HG03039 (cell line): ENCODE measurements at regions not wholly inside any gene's neighbourhood (a gene's known extent, or its start where the extent isn't known, plus 50 kb on each side); places are given as distances from the start of the nearest gene placed in this dataset.
"Not testable (repeated sequence)": the region's sequence is repeated elsewhere in the genome, so short reads cannot be mapped to it uniquely, and the experiment has no call there.

Experiments
- ATAC-seq: cut with Tn5 transposase; IDR thresholded peaks from one replicate; pipeline ENCODE4 v1.9.1; 2021; ENCODE audit warnings: mild to moderate bottlenecking, moderate library complexity; ENCODE audit not compliant: unreplicated experiment

DNA sequence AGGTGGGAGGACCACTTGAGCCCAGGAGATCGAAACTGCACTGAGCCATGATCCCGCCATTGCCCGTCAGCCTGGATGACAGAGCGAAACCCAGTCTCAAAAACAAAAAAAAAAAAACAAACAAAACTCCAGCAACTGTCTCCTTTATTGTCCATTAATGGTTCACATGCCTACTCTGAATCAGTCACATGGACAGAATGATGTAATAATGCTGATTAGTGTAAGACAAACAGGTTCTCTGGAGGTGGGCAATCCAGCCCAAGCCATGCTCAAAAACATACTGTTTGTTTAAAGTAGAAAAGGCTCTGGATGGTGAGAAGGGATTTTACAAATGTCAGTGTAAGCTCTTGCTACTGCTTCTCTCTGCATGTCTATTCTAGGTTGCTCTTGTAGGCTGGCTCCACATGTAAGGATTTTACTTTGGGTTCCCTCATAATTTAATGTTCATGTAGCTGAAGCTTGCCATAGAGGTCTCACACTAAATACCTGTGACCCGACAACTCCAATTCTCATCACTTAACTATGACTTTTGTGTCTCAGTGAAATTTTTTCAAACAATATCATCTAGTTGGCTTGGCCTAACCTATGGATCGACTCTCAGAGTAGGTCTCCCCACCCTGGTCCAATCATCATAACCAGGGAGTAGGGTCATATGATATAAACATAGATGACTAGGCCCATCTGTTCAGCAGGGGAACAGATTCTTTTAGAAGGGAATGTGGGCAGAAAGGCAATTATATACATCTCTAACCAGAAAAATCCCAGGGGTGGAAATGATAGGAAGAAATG, 83.9 kb upstream of the SLC39A10 start:
- no peak for ATAC-seq

DNA sequence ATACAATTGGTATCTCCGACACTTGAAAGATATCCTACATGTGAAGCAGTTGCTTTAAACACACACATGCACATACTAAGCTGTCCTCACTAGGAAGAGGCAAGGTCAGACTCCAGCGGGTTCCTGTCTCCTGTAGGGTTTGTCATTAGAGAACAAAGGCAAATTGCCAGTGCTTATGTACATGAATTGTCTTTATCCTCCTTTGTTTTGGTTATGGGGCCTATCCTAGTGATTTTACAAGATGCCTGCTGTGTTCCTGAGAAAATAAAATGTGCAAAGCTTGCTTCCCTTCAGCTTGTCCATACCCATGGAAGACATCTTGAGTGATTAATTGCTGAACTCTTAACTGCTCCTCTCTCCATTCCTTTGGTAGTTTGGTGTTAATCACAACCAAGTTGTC, 86.7 kb upstream of the SLC39A10 start:
- no peak for ATAC-seq

DNA sequence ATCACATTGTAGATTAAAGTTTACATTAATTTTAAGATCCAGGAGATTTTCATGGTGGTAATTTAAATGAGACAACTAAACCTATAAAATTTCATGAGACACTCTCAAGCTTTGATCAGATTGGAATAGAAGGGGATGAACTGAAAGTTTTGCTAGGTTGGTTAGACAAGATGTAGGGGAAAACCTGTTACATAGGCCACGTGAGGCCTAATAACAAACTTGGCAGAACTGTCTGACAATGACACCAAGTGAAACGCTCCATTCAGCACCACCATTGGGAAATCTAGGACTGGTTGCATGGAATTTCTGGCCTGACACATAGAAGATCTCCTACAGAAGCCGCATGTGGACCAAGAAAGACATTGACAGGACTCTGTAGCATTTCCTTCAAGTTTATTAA, 87.8 kb upstream of the SLC39A10 start:
- no peak for ATAC-seq

DNA sequence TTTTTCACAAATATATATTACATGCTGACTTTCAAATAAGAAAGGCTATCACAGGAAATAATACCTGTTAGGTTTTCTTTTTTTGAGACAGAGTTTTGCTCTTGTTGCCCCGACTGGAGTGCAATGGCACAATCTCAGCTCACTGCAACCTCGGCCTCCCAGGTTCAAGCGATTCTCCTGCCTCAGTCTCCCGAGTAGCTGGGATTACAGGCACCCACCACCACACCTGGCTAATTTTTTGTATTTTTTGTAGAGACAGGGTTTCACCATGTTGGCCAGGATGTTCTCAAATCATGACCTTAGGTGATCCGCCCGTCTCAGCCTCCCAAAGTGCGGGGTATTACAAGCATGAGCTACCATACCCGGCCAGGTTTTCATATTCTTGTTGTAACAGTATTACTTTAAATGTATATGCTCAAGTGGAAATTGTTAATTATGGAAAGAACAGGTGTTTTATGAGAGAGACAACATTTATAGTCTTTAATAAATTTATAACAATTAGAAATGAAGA, 92.3 kb upstream of the SLC39A10 start:
- ATAC-seq = not testable (repeated sequence)

DNA sequence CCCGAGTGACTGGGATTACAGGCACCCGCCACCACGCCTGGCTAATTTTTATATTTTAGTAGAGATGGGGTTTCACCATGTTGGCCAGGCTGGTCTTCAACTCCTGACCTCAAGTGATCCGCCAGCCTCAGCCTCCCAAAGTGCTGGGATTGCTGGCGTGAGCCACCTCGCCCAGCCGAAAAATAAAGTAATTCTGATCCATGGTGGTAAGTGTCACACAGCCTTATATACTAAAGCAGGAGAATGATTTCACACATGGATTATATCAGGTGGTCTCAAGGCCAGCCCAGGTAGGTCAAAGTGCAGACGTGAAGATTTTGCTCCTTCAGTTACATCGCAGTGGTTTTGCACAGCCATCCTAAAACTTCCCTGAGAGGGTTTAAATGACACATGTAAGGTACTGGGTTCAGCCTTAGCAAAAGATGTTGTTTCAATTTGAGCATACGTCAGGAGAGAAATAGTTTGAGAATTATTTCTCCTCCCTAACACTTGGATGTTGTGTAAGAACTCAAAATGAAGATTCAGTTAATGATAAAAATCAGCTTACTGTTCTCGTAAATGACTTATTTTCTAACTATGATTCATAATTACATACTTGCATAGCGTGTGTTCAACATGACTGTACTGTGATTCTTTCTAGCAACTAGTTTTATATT, 93.0 kb upstream of the SLC39A10 start:
- no peak for ATAC-seq

DNA sequence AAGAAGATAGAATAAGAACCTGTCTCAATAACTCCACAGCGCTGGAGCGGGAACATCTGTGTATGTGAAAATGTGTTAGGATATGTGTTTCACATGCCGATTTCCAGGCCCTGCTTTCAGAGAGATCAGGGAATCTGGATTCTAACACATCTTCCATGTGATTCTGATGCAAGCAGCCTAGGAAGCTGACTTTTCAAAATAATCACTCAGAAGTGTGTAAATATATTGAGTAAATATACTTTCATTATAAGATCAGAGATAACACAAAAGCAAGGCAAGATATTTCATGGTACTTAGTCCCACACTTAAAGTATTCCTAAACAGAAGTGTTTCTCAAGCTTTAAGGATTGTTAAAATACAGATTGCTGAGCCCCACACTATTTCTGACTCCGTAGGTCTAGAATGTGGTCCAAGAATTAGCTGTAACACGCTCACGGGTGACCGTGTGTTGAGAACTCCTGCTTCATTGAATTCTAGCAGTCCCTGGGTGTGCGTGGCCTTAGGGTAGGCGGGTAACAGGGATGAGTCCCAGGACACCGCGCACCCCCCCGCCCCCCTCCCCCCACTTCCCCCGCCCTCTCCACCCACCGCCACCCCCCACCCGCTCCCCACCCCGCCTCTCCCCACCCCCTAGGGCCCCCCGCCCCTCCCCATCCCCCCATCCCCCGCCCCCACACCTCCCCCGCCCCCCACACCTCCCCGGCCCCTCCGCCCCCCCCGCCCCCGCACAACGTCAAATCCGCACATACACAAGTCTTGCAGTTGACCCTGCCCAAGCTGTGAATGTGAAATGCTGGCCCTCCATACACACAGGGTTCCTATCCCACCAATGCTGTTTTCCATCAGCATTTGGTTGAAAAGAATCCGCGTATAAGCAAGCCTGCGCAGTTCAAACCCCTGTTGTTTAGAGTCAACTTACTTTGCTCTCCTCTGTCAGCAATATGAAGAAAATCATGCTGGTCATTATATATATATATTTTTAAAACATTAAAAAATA, 94.2 kb upstream of the SLC39A10 start:
- ATAC-seq = no peak

DNA sequence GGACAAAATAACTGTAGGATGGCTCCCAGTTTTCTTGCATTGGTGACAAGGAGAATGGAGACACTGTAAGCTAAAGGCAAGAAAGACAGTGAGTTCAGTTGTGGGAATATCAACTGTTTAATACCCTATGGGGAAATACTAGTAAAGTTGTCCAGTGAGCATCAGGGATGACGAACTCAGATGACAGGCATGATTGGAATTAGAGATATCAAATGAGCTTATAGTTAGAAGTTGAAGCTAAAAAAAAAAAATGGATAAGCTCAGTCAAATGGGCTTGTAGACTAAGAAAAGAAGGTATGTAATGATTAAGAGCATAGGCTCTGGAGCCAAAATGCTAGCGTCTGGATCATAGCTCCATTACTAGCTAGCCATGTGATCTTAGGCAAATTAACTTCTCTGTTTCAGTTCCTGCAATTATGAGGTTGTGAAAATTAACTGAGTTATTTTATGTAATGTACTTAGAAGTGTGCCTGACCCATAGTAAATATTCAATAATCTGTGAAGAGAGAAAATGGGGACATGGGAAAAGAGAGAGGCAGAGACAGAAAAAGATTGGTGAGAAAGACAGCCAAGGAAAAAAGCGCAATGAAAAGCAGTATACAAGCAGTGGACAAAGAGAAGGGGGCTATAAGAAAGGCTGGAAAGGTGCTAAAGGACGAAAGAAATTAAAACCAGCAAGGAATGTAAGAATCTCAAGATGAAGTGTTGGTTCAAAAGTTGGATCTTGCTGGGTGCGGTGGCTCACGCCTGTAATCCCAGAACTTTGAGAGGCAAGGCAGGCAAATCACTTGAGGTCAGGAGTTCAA, 95.7 kb upstream of the SLC39A10 start:
- peak; percentile 40 for ATAC-seq

DNA sequence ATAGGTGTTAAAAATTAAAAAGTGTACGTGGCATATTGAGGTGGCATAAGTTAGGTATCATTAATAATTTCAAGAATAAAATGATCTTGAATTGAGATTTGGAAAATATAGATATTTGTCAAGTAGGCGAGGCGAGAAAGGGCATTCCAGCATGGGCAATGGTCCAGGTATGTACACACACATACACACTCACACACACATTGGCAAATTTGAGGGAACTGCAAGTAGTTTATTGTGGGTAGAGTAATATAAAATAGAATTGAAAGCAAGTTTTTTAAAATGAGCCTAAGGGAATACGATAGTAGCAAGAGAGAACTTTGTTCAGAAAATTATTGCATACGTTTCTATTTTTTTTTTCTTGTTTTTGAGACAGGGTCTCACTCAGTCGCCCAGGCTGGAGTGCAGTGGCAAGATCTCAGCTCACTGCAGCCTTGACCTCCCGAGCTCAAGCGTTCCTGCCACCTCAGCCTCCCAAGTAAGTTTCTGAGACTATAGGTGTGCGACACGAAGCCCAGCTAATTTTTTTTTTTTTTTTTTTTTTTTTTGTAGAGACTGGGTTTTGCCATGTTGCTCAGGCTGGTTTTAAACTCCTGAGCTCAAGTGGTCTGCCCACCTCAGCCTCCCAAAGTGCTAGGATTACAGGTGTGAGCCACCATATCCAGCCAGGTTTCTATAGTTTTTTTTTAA, 96.7 kb upstream of the SLC39A10 start:
- no peak for ATAC-seq

DNA sequence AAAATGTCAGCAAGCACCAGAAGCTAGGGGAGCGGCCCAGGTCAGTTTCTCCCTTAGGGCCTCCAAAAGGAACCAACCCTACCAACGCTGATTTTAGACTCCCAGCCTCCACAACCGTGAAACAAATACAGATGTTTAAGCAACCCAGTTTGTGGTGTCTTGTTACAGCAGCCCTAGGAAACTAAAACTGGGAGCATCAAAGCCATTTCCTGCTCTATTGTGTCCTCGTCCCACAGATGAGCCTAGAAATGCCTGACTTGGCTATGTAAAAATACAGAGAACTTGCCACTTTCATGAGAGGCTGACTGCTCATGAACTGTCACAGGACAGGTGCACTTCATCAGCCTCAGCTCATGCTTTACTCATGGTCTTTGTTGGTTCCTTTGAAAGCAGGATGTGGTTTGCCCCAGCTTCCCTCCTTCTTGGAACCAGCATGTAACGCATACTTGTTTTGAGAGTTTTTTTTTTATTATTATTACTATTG, 97.6 kb upstream of the SLC39A10 start:
- ATAC-seq = peak; percentile 88

DNA sequence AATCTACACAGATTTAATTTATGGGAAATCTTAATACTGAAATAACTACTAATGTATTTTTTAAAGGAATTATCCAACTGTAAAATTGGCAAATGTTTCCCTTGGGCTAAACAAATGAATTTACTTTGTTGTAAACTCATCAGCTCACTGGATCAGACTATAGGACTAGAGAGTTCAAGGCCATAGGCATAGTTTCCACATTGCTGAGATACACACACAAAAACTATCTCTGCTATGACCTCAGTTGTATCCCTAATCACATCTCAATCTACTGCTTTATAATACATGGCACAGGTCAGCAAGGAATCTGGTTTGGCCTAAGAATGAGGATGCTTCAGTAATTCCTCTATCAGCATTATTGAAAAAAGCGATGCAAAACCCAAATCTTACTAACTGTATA, 101.1 kb upstream of the SLC39A10 start:
- ATAC-seq = no peak

DNA sequence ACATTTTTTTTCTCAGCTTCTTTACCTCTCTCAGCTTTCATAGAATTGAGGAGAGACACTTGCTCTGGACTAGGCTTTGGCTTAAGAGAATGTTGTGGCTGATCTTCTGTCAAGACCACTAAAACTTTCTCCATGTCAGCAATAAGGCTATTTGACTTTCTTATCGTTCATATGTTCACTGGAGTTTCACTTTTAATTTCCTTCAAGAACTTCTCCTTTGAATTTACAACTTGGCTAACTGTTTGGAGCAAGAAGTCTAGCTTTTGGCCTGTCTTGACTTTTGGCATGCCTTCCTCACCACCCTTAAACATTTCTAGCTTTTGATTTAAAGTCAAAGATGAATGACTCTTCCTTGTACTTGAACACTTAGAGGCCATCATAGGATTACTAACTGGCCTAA, 104.4 kb upstream of the SLC39A10 start:
- no peak for ATAC-seq

DNA sequence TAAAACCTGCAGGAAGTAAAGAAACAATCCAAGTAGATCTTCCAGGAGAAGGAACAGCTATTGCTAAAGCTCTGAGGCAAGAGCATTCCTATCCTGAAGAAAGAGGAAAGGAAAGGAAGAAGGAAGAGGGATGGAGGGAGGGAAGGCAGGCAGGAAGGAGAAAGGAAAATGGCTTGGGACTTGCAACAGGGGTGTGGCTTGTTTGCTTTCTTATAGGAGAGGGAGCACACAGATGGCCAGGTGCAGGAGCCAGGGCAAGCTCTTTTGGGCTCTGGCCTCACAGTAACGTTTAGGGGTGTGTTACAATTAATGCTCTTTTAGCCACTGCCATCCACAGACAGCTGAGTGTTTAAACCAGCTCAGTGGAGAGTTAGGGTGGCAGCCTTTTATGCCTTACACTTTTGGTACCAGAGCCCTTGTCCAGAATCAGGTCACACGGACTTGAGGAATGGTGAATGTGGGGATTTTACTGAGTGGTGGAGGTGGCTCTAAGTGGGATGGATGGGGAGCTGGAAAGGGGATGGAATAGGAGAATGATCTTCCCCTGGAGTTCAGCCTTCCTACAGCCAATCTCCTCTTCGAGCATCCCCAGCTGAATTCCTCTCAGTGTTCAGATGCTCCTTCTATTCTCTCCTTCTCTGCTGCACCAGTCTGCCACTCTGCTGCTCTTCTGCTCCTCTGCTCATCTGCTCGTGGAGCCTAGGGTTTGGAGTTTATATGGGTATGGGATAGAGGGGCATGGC, 108.7 kb upstream of the SLC39A10 start:
- ATAC-seq = no peak

DNA sequence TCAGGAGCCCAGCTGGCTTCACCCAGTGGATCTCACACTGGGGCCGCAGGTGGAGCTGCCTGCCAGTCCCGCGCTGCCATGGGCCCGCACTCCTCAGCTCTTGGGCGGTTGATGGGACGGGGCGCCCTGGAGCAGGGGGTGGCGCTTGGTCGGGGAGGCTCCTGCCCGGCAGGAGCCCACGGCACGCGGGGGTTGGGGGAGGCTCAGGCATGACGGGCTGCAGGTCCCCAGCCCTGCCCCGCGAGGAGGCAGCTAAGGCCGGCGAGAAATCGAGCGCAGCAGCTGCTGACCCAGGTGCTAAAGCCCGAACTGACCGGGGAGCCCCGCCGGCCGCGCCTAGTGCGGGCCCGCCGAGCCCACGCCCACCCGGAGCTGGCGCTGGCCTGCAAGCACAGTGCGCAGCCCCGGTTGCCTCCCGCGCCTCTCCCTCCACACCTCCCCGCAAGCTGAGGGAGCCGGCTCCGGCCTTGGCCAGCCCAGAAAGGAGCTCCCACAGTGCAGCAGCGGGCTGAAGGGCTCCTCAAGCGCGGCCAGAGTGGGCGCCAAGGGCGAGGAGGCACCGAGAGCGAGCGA, 109.7 kb upstream of the SLC39A10 start:
- not testable (repeated sequence) for ATAC-seq

DNA sequence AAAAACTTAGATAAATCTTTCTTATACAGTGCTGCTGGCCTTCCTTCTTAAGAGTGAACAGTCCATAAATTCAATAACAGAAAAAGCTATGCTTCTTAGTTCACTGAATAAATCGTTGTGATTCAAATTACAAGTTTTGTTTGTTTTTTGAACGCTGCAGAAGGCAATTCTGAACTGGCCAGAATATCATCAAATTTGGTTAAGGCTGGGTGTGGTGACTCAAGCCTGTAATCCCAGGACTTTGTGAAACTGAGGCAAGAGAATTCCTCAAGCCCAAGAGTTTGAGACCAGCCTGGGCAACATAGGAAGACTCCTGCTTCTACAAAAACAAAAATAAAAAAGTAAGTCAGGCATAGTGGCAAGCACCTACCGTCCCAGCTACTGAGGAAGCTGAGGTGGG, 111.2 kb upstream of the SLC39A10 start:
- ATAC-seq = no peak

DNA sequence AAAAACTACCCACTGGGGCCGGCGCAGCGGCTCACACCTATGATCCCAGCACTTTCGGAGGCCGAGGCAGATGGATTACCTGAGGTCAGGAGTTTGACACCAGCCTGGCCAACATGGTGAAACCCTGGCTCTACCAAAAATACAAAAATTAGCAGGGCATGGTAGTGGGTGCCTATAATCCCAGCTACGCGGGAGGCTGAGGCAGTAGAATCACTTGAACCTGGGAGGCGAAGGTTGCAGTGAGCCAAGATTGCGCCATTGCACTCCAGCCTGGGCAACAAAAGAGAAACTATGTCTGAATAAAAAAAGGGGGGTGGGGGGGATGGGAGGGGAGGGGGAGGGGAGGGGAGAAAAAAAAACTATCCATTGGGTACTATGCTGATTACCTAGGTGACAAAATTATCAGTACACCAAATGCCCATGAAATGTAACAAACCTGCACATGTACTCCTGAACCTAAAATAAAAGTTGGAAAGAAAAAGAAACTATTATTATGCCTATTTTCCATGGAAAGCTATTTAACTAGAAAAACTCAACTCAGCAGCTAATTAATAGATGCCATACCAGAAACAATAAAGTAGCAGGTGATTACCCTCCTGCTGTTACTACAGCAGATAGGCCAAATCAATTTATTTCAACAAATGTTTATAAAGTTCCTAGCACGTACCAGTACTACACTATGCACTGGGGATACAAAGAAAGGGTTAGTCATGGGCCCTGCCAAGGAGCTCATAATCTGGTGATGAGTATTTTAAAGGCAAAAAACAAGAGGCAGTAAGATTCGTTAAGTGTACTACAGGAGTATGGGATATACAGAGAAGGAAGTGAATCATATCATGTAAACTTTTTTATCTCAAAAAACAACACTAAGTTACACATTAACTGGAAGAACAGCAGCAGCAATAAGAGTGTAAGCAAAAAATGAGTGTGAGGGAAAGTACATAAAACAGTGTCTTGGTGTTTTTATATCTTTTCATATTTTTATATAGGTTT, 112.8 kb upstream of the SLC39A10 start:
- peak; percentile 76 for ATAC-seq

DNA sequence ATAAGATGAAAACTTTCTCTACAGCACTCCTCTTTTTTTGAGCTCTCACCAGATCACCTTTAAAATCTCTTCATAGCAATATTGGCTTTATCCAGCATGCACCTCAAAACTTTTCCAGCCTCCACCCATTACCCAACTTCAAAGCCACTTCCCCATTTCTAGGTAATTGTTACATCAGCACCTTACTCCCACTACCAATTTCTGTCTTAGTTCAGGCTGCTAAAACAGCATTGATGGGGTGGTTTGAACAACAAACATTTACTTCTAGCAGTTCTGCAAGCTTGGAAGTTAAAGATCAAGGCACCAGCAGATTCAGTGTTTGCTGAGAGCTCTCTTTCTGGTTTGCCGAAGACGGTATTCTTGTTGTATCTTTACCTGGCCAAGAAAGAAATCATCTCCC, 114.0 kb upstream of the SLC39A10 start:
- no peak for ATAC-seq

DNA sequence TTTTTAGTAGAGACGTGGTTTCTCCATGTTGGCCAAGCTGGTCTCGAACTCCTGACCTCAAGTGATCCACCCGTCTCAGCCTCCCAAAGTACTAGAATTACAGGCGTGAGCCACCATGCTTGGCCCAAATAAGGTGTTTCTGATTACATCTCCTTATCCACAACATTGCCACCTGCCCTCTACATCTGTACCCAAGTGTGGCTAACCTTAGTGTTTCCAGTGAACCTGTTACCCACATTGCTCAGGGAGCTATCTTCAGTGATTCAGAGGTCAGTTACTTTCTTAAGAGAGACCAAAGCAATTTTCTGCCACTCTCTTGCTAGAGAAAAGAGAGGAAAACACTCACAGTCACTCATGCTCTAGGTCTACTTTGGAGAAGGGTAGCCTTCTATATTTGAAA, 115.0 kb upstream of the SLC39A10 start:
- no peak for ATAC-seq
